Type B pancreatic cell (in vitro differentiated cells): ENCODE measurements at regions not wholly inside any gene's neighbourhood (a gene's known extent, or its start where the extent isn't known, plus 50 kb on each side); places are given as distances from the start of the nearest gene placed in this dataset.
"Not testable (repeated sequence)": the region's sequence is repeated elsewhere in the genome, so short reads cannot be mapped to it uniquely, and the experiment has no call there.

Experiments
- DNase-seq: peaks from one replicate; pipeline ENCODE4 v3.0.0; 2021; ENCODE audit warnings: mixed read lengths; ENCODE audit not compliant: unreplicated experiment; ENCODE audit errors: extremely low spot score
- H3K27ac Mint-ChIP-seq: 2 replicates; pipeline ENCODE4 v1.8.0; 2021; ENCODE audit warnings: mild to moderate bottlenecking, mixed read lengths
- H3K27me3 Mint-ChIP-seq: 2 replicates; pipeline ENCODE4 v1.8.0; 2021; ENCODE audit warnings: mixed read lengths
- H3K36me3 Mint-ChIP-seq: 2 replicates; pipeline ENCODE4 v1.8.0; 2021; ENCODE audit warnings: mixed read lengths
- H3K4me1 Mint-ChIP-seq: one replicate; pipeline ENCODE4 v1.8.0; 2021; ENCODE audit warnings: mixed read lengths; ENCODE audit not compliant: unreplicated experiment
- H3K4me3 Mint-ChIP-seq: 2 replicates; pipeline ENCODE4 v1.8.0; 2021; ENCODE audit warnings: mild to moderate bottlenecking, mixed read lengths
- H3K9me3 Mint-ChIP-seq: 2 replicates; pipeline ENCODE4 v1.8.0; 2021; ENCODE audit warnings: mixed read lengths
- TF ChIP-seq, protein P1 (sequence below): fragments of 200-600 bp; sonication (generic); conservative IDR thresholded peaks from 2 replicates; pipeline ENCODE4 v1.5.0; 2021; ENCODE audit warnings: antibody characterized with exemption, mild to moderate bottlenecking

DNA sequence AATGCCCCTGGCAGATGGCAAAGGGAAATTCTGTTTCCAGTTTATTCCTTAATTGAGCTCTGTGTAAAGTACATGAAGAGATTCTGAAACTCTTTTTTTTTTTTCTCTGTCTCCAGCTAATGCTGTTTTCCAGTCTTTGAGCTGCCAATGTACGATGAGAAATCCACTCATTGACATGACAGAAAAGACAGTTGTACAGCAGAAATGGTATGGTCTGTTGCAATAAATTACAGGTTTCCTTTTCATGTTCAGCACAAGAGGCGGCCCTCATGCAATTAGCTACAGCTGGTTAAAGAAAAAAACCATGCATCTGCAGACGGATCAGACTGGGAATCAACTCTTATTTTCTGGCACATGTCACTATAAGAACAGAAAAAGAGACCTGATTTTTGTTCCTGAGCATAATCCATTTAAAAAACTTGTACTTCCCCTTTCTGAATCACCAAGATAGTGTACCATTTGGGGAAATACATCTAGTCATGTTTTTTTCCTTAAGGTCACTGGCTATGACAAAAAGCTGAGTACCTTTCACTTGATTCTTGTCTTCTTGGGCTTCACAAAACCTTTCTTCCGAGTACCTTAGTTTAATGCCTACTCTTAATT is 289.8 kb upstream of the PREP start:
- Mint-ChIP-seq H3K36me3 (no peaks in the 10 kb centered on the region), H3K27ac (no peak overlapping the region), H3K4me3 (no peak overlapping the region), H3K4me1 (peaks cover 8% of the 10 kb centered on the region), H3K9me3 (peaks cover 10% of the 10 kb centered on the region), H3K27me3 (no peaks in the 10 kb centered on the region)
- DNase-seq: no peak
- TF ChIP-seq, protein P1, sequence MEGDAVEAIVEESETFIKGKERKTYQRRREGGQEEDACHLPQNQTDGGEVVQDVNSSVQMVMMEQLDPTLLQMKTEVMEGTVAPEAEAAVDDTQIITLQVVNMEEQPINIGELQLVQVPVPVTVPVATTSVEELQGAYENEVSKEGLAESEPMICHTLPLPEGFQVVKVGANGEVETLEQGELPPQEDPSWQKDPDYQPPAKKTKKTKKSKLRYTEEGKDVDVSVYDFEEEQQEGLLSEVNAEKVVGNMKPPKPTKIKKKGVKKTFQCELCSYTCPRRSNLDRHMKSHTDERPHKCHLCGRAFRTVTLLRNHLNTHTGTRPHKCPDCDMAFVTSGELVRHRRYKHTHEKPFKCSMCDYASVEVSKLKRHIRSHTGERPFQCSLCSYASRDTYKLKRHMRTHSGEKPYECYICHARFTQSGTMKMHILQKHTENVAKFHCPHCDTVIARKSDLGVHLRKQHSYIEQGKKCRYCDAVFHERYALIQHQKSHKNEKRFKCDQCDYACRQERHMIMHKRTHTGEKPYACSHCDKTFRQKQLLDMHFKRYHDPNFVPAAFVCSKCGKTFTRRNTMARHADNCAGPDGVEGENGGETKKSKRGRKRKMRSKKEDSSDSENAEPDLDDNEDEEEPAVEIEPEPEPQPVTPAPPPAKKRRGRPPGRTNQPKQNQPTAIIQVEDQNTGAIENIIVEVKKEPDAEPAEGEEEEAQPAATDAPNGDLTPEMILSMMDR: no peak

DNA sequence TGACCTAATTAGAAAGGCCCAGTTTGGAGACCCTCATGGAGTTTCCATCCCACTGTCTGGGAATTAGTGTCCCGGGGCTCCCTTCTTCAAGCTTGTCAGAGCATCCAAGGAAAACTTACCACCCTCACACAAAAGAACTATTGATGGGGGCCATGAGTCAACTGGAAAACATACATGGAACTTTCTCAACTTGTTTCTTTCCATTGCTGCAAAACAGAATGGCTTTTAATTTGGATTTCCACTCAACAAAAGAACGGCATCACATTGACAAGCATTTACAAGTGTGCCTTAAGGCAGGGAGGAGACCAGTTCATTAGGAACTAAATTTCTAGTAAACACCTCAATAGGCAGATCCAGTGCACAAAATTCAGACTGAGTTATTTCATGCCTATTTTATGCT is 289.1 kb upstream of the PREP start:
- TF ChIP-seq, protein P1: no peak
- Mint-ChIP-seq H3K27me3 (no peaks in the 10 kb centered on the region), H3K4me3 (no peak overlapping the region), H3K27ac (no peak overlapping the region), H3K36me3 (no peaks in the 10 kb centered on the region), H3K4me1 (peaks cover 8% of the 10 kb centered on the region), H3K9me3 (peaks cover 13% of the 10 kb centered on the region)
- no peak for DNase-seq

DNA sequence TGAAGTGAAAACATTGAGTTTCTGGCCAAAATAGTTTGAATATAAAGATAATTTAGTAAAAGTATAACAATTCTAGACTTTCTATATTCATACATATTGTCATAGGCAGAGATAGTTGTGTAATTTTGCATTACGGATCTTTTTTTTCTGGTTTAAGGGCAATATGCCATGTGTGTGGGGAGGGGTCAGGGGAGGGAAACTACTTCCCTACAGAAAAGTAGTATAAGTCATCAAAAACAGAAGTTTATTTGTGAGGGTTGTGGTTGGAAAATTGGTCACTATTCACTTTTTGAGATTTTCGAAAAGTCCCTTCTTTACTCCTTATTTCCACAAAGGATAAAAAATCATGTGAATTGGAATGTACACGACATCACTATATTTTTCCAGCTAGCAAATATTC is 288.2 kb upstream of the PREP start:
- H3K36me3 Mint-ChIP-seq: no peaks in the 10 kb centered on the region
- TF ChIP-seq, protein P1: no peak
- no peak overlapping the region for H3K27ac Mint-ChIP-seq
- H3K4me1 Mint-ChIP-seq: peaks cover 8% of the 10 kb centered on the region
- no peaks in the 10 kb centered on the region for H3K27me3 Mint-ChIP-seq
- H3K9me3 Mint-ChIP-seq: peaks cover 19% of the 10 kb centered on the region
- DNase-seq: no peak
- H3K4me3 Mint-ChIP-seq: no peak overlapping the region

DNA sequence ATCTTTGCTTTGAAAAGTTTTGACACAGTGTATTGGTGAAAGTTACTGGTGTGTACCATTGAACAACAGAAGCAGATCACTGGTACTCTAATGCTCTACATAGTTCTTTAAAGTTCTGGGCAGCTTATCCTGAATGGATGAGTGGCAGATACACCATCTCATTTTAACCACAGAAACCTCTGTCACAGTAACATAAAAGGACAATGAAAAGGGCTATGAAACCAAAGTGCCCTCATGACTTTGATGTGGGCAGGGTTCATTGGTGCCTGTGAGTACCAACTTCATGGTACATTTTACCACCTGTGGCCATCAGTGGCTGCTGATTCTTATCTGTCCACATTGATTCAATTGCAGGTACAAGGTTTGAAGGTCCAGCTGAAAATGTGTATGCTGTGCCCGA is 285.7 kb upstream of the PREP start:
- H3K4me1 Mint-ChIP-seq: no peaks in the 10 kb centered on the region
- no peak overlapping the region for H3K4me3 Mint-ChIP-seq
- H3K36me3 Mint-ChIP-seq: no peaks in the 10 kb centered on the region
- peaks cover 24% of the 10 kb centered on the region for H3K9me3 Mint-ChIP-seq
- no peak for DNase-seq
- TF ChIP-seq, protein P1: no peak
- H3K27me3 Mint-ChIP-seq: no peaks in the 10 kb centered on the region
- H3K27ac Mint-ChIP-seq: no peak overlapping the region

DNA sequence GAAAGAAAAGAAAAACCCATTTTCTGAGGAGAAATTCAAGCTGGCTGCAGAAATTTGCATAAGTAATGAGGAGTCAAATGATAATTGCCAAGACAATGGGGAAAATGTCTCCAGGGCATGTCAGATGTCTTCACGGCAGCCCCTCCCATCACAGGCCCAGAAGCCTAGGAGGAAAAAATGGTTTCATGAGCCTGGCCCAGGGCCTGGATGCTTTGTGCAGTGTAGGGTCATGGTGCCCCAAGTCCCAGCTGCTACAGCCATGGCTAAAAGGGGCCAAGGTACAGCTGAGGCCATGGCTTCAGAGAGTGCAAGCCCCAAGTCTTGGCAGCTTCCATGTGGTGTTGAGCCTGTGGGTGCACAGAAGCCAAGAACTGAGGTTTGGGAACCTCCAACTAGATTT is 283.9 kb upstream of the PREP start:
- H3K27ac Mint-ChIP-seq, H3K36me3 Mint-ChIP-seq, H3K4me1 Mint-ChIP-seq: not testable (repeated sequence)

DNA sequence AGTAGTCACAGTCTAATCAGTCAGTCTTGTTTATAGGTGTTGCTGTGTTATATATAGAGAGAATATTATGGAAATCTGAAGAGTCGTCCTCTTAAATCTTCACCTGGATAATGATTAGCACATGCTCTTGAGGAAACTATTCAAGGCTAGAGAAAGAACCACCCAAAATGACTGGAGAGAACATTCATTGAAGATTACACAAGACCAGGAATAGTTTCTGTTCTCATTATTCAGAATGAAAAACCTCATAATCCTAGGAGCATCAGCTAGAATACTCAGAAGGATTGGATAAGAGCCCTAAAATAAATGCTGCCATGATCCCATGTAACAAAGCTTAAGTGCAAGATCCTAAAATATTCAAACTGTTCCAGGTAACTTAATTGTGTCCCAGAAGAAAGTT is 278.2 kb upstream of the PREP start:
- TF ChIP-seq, protein P1: no peak
- H3K27me3 Mint-ChIP-seq: no peaks in the 10 kb centered on the region
- H3K4me3 Mint-ChIP-seq: no peak overlapping the region
- no peaks in the 10 kb centered on the region for H3K36me3 Mint-ChIP-seq
- peaks cover 10% of the 10 kb centered on the region for H3K9me3 Mint-ChIP-seq
- no peak overlapping the region for H3K27ac Mint-ChIP-seq
- DNase-seq: no peak
- no peaks in the 10 kb centered on the region for H3K4me1 Mint-ChIP-seq

More for the DNA sequence above, 283.9 kb upstream of the PREP start:
- not testable (repeated sequence) for H3K4me3 Mint-ChIP-seq, H3K27me3 Mint-ChIP-seq, DNase-seq
- H3K9me3 Mint-ChIP-seq: peaks cover 25% of the 10 kb centered on the region
